ENCODE measurements at regions not wholly inside any gene's neighbourhood (a gene's known extent, or its start where the extent isn't known, plus 50 kb on each side); places are given as distances from the start of the nearest gene placed in this dataset.
A peak's percentile ranks its signal among the peaks of the same experiment; 100 is the strongest.

GRCh38 chr20:10961651-10962288 lies 288.0 kb upstream of the JAG1 start:
- DNase-seq: no peak

DNA sequence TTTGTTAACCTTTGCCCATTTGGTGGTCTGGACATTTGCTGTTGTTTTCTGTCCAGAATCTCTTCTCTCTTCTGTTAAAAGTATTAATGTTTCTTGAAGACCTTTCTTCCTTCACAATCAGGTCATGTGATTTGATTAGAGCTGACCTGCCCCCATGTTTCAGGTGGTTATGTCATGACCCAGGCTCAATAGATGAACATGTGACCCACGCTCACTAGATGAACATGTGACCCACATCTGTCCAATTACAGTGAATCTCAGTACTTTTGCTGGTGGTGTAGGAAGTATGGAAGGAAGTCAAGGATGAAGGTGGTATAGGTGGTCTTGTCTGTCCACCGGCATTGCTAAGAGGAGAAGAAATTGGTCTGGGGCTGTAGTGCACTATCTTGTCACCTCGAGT lies 289.1 kb upstream of the JAG1 start:
- DNase-seq: no peak

GRCh38 chr20:10963717-10964266 lies 290.0 kb upstream of the JAG1 start:
- DNase-seq: no peak

GRCh38 chr20:10965936-10966470 lies 292.2 kb upstream of the JAG1 start:
- no peak for DNase-seq

- DNase-seq: no peak
These were observed 296.3 kb upstream of the JAG1 start for GRCh38 chr20:10970109-10970508.

DNA sequence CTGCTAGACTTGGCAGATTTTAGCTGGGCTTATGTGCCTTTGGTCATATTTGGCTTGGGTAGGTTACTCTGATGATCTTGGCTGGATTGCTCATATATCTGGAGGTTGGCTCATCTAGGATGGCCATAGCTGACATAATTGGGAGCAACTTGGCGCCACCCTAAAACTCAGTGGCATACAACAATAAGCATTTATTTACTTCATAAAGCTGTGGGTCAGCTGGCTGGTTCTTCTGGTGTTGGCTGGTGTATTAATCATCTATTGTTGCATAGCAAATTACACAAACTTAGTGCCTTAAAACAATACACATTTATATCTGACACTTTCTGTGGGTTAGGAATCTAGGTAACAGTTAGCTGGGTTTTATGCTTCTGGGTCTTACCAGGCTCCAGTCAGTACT lies 297.3 kb upstream of the JAG1 start:
- no peak for DNase-seq

GRCh38 chr20:10972219-10972860 lies 298.5 kb upstream of the JAG1 start:
- no peak for DNase-seq

DNA sequence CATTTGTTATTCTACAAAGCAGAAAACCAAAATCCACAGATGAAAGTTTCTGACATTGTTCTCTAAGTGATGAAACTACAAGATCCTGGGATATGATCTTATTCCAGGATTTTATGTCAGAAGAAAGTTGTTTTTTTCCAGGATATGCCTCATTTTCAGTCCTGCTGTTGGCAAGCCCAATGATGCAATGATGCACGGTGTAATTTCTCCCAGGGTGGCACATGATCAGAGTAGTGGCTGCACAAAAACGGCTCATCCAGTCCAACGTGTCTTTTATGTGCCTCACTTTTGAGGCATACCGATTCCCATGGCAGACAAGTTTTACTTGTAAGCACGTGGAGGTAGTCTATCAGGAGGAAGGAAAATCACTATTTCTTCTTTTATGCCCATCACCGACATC lies 302.3 kb upstream of the JAG1 start:
- DNase-seq: no peak

- no peak for DNase-seq
These were observed 304.4 kb upstream of the JAG1 start for GRCh38 chr20:10978019-10978702.

GRCh38 chr20:10978713-10979112 lies 304.9 kb upstream of the JAG1 start:
- DNase-seq: no peak

DNA sequence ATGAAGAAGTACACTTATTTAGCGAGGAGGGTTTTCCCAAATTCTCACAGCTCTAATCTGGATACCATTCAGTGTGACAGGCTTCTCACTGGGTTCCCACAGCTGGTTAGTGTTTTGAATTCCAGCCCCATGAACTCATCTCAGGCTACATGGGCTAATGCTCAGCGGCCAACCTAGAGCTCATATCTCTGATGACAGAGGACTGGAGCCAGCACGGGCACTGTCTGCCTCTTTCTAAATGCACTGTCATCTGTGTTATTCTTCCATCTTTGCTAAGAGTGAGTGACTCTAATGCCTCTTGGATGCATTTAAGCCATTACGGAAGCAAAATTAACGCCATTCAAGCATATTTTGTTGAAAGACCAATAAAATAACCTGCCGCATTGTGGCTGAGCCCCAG lies 308.9 kb upstream of the JAG1 start:
- DNase-seq: peak; percentile 24

DNA sequence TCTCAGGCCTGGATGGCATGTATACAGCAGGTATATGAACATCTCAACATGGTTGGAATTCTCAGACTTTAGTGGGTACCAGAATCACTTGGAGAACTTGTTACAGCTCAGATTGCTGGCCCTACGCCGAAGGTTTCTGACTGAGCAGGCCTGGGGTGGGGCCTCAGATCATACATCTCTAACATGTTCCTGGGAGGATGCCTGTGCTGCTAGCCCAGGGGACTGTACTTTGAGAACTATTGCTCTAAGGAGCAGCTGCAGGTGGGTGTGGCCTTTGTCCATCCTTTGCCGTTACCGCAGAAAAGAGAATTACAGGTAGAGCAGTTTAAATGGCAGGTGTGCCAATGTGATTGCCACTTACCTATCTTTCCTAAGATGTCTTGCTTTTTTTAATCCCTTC lies 310.5 kb upstream of the JAG1 start:
- DNase-seq: no peak

GRCh38 chr20:10984913-10985312 lies 311.1 kb upstream of the JAG1 start:
- no peak for DNase-seq

- peak; percentile 2 for DNase-seq
These were observed 311.7 kb upstream of the JAG1 start for GRCh38 chr20:10985536-10985935.

DNA sequence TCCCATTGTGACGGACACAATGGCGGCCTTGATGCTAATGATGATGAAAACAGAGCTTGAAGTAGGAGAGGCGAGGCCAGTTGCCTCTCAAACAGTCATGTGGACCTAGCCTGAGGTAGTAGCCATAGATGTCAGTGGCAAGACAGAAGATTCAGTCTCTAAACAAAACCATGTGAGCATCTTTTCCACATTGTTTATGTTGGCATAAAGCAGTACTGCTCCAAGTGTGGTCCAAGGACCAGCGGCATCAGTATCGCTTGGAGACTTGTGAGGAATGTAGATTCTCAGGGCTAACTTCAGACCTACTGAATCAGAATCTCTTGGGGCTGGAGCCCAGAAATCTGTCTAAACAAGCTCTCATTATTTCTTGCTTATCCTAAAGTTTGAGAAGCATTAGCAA lies 312.8 kb upstream of the JAG1 start:
- no peak for DNase-seq

DNA sequence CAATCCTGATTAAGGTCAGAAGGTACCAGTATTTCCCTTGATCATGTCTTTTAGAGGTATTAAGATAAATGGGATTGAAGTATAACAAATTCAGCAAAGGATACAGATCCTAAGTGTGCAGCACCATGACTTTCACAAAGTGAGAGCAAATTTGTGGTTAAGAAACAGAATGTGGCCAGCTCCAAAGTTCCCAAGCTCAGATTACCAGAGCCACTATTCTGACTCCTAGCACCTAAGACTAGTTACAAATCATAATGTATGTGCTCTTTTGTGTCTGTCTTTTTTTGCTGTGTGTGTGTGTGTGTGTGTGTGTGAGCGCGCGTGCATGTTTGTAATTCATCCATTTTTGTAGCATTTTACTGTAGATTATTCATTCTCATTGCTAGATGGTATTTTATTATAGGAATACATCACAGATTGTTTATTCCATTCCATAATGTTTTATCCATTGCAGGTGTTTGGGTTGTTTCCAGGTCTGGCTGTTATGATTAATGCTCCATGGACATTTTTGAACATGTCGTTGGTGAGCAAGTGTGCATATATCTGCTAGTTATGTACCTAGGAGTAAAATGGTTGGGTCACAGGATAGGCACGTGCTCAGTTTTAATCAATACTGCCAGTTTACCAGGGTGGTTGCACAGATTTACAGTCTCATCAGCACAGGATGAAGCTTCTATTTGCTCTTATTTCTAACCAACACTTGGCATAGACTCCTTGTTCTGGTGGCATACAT lies 314.0 kb upstream of the JAG1 start:
- DNase-seq: no peak

DNA sequence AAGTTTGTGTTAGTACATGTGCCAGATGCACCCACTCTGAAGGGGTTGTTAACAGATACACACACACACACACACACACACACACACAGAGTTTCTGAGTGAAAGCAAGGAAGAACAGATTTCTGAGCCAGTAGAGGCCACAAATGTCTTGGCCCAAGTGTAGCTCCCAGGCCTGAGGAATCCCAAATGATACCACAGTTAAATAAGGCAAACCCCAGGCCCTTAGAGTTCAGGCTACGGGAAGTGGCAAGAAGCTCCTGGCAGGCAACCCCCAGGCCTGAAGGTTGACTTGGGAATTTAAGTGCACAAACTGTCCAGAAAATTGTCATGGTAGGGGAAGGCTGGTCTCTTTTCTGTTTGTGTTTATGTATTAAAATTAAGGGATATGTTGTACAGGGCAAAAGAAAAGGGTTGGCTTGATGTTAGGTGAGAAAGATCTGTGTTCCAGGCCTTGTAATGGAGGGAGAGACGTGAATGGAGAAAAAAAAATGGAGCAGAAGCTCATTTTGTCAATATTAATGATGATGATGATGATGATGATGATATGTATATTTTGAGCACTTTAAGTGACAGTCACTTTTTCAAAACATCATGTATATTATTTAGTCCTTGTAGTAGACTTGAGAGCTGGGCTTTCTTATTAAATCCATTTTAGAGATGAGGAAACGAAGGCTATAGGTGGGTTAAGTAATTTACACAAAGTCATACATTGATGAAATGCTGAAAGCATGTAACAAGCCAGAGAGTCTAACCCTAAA lies 317.0 kb upstream of the JAG1 start:
- no peak for DNase-seq

DNA sequence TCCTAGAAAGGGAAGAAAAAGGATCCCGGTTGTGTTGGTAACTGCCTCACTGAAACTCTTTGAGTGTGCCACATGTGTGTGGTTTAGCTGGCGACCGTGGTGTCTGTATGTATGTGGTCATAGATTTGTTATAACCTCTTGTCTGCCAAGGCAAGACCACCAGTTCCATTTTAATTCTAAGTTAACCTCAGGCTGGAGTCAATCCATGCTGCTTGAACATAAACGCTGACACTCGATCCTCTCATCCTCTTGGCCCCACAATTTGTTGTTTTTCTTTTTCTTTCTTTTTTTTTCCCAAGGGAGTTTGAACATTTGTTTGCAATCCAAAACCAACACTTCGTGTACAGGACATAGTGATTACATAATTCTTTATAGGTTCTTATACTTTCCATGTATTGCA lies 318.9 kb upstream of the JAG1 start:
- no peak for DNase-seq

DNA sequence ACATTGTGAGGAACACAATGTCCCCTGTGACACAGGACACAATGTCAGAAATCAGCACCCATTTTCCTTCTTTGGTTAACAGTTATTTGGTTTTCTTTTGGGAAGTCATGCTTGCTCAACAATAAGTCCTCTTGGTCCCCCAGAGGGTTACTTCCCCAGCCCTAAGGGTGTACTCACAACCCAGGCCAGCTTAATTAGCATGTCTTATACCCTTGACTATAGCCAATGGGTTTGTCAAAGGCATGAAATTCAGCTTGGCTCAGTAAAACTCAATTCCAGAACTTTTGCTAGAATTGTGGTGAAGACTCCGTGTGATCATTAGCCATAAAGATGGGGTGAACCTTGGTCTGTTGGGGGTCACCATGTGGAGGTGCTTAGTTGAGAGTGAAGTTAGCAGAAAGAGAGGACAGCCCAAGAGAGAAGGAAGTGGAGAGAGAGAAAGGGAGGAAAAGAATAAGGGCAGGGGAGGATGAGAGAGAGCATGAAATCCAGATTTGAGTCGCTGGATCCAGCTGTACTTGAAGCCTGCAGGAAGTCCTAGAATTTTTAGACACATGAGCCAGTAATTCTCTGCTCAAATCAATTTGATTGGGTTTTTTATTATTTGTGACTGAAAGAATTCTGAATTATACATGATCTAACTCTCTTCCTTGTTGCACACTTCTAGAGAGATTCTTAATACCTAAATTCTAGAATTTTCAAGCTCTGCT lies 321.3 kb upstream of the JAG1 start:
- no peak for DNase-seq

DNA sequence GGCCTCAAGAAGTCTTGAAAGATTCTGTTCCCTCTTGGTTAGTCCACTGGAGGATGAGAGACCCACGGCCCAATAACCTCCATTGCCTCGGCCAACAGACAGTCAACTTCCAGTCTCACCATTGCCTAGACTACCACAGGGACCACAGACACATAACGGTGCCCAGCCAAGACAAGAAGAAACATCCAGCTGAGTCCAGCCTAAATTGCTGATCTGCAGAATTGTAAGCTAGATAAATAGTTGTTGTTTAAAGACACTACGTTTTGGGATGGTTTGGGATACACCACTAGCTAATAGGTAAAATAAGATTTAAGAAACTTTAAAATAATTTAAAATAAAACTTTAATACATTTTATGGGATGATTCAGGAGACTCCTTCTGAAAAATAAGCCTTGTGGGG lies 324.7 kb upstream of the JAG1 start:
- no peak for DNase-seq

DNA sequence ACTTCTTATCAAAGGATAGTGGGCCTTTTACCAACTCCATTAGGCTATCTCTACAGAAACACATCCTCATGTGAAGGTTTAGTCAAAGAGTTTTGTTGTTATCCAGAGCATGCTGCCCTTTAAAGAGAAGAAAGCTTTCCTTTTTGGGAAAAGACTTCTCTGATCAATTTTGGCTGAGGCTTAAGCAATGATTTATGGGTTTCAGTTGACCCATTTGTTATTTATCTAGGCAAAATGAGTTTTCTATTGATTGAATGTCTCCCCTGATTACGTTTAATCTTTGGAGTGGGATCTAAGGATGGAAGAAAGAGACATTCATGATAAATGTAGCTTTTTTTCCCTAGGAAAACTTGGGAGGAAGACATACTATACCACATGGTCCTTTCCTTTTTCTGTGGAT lies 326.6 kb upstream of the JAG1 start:
- DNase-seq: no peak

- no peak for DNase-seq
These were observed 327.5 kb upstream of the JAG1 start for GRCh38 chr20:11001302-11001701.

Measured in NCI-H226 (cell line).